ENCODE measurements at regions not wholly inside any gene's neighbourhood (a gene's known extent, or its start where the extent isn't known, plus 50 kb on each side); places are given as distances from the start of the nearest gene placed in this dataset.
"Not testable (repeated sequence)": the region's sequence is repeated elsewhere in the genome, so short reads cannot be mapped to it uniquely, and the experiment has no call there.

- DNase-seq, result no peak
Measured at GRCh38 chr7:119640861-119641260, 632.1 kb upstream of the KCND2 start.

DNA sequence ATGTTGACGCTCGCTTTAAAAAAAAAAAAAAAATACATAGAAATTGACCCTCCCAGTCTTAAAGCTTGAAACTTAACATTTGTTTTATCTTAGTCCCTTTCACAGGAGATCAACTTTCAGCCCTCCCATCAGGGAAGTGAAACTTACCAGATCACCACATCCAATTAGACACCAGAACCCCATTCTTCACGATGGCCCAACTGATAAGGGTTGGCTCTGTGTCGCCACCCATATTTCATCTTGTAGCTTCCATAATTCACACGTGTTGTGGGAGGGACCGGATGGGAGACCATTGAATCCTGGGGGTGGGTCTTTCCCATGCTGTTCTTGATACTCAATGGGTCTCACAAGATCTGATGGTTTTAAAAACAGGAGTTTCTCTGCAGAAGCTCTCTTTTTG is 629.4 kb upstream of the KCND2 start:
- DNase-seq, result no peak

DNA sequence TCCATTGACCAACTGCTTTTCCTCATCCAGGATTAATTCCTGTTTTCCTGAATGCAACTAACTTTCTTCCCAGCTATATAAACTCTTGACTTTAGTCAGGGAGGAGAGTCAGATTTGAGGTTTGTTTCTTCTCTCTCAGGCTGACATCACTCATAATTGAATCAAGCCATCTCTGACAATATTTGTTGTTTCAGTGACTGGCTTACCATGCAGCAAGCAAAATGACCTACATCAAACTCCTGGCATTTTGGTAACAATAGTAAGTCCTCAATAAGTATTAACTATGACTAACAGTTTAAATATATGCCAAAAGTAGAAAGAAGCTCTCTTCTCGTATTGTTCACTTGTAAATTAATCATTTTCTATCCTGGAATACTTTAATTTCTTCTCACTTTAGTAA is 625.7 kb upstream of the KCND2 start:
- no peak for DNase-seq

GRCh38 chr7:119648752-119649151 is 624.2 kb upstream of the KCND2 start:
- not testable (repeated sequence) for DNase-seq

GRCh38 chr7:119660080-119660479 is 612.9 kb upstream of the KCND2 start:
- no peak for DNase-seq

DNA sequence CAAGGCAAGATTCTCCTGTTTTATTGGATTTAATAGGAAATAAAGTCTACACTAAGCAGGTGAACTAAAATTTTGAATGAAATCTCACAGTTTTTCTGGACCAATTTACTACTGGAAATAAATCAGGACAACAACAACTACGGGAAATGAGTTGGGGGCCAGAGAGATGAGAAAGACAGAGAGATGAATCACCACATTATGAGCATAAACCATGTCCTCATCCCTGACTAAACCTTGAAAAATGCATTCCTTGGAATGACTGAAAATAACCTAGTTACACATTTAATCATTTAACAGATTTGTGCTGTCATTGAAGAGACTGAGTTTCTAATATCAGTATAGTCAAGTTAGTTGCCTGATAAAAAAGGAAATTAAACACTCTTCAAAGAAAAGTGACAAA is 608.4 kb upstream of the KCND2 start:
- no peak for DNase-seq

DNA sequence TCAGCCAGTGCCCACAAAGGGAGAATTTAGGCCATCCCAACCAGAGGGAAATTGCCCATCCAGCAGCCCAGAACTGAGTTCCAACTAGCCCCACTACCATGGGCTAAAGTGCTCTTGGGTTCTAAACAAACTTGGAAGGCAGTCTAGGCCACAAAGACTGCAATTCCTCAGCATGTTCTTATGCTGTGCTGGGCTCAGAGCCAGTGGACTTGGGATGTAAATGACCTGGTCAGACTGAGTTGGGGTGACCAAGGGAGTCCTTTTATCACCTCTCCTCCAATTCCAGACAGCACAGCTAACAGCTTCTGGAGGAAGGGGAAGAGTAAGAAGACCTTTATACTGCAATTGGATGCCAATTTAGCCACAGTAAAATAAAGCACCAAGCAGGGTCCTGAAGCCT is 607.2 kb upstream of the KCND2 start:
- no peak for DNase-seq

GRCh38 chr7:119681336-119681735 is 591.6 kb upstream of the KCND2 start:
- DNase-seq, result no peak

DNA sequence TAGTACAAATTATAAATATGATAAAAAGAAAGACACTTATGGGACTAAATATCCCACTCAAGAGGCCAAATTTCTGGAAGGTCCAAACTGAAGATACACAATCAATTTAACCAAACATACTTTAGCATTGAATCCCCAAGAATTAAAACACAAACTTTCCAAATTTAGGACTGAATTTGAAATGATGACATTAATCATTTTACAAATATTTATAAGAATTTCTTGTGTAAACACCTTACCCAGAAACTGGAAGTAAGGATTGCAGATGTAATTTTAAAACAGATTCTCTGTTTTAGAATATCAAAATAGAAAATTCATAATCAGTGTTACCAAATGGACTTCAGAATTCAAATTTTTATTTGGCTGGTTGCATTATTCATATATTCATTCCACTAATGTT is 588.2 kb upstream of the KCND2 start:
- DNase-seq, result no peak

GRCh38 chr7:119685906-119686305 is 587.1 kb upstream of the KCND2 start:
- DNase-seq, result no peak

GRCh38 chr7:119688831-119689230 is 584.1 kb upstream of the KCND2 start:
- no peak for DNase-seq

- DNase-seq, result no peak
Measured at GRCh38 chr7:119692541-119692940, 580.4 kb upstream of the KCND2 start.

- no peak for DNase-seq
Measured at GRCh38 chr7:119694506-119694905, 578.5 kb upstream of the KCND2 start.

- DNase-seq, result no peak
Measured at GRCh38 chr7:119696336-119696735, 576.6 kb upstream of the KCND2 start.

DNA sequence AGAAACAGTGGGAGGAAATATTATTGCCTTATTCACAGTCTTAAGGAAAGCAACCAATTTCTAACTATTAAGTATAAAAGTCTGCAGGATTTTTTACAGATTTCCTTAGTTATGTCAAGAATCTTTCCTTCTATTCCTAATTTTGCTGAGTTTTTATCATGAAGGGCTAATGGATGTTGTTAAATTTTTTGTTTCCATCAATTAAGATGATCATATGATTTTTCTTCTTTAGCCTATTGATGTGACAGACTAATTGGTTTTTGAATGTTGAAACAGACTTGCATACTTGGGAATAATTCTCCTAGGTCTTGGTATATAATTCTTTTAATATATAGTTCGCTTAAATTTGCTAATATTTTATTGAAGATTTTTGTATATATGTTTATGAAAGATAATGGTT is 569.1 kb upstream of the KCND2 start:
- no peak for DNase-seq

- no peak for DNase-seq
Measured at GRCh38 chr7:119706608-119707007, 566.4 kb upstream of the KCND2 start.

GRCh38 chr7:119708891-119709290 is 564.1 kb upstream of the KCND2 start:
- no peak for DNase-seq

DNA sequence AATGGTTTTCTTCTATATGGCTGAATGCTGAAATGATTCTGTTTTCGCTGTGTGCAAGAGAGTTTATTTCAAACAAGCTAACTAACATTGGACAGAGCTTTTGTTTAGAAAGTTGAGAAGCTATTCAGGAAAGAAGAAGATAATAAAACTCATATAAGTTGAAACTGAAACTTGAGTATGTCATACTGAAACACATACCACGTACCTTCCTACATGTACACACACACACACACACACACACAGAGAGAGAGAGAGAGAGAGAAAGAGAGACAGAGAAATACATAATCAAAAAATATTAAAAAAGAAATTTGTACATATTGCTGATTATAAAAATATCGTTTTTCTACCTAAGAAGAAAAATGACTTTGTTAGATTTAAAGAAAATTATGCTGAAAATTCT is 561.9 kb upstream of the KCND2 start:
- no peak for DNase-seq

DNA sequence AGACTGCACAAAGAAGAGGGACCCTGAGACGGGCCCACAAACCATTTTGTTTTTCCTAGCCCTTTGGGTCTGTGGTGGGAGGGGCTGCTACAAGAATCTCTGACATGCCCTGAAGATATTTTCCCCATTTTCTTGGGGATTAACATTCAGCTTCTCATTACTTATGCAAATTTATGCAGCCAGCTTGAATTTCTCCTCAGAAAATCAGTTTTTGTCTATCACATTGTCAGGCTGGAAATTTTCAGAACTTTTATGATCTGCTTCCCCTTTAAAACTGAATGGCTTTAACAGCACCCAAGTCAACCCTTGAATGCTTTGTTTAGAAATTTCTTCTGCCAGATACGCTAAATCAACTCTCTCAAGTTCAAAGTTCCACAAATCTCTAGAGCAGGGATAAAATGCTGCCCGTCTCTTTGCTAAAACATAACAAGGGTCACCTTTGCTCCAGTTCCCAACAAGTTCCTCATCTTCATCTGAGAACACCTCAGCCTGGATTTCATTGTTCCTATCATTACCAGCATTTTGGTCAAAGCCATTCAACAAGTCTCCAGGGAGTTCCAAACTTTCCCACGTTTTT is 560.0 kb upstream of the KCND2 start:
- no peak for DNase-seq

DNA sequence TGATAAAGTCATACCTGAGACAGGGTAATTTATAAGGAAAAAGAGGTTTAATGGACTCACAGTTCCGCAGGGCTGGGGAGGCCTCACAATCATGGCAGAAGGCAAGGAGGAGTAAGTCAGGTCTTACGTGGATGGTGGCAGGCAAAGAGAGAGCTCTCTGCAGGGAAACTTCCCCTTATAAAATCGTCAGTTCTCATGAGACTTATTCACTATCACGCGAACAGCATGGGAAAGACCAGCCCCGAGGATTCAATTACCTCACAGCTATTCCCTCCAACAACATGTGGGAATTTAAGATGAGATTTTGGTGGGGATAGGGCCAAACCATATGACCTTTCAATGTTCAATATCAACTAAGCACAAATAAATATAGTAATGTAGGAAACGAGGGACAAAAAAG is 559.4 kb upstream of the KCND2 start:
- no peak for DNase-seq

GRCh38 chr7:119720541-119720940 is 552.4 kb upstream of the KCND2 start:
- DNase-seq, result no peak

- DNase-seq, result no peak
Measured at GRCh38 chr7:119724041-119724792, 548.8 kb upstream of the KCND2 start.

DNA sequence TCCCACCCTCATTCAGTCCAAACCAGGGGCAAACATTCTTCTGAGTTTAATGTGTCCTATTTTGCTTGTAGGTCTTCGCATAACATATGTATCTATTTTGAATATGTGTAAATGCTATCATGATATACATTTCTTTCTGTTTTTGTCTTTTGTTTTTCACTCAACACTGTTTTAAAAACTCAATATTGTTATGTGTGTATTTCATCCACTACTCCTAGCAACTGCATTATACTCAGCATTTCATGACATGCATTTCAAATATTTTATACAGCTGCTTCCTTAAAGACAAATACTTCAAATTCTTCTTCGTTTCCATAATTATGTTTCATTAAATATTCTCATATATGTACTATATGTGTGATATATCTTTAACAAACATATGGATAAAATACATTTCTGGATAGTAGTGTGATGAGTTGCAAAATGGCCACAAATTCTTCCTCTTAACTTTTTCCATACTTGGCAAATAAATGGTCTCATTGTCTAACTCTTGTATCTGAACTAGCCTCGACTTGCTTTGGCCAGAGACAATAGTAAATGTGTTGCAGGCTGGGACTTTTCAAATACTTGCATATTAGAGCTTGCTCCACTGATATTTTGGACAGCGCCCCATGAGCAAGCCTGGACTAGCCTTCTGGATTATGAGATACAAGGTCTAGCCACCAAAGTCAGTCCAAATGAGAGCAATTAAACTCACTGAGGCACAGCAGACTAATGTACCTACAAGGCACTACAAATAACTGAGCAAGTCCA is 539.7 kb upstream of the KCND2 start:
- DNase-seq, result no peak

DNA sequence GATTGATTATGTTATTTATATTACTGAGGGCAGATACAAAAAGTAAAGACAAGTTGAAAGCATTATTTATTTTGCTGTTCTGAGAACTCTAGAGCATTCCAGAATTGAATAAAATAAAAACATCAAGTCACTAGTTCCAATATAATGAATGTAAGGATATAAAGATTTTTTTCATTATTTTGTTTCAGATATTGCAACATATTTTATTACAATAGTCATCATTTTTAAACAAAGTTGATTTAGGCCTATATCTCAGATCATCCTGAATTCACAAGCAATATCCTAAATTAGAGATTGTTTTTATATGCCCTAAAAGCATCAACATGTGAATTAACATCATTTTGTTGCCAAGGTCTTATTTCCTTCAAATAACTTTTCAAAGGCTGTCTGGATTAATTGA is 535.6 kb upstream of the KCND2 start:
- no peak for DNase-seq

Data from NCI-H510A (cell line).